ENCODE measurements at regions not wholly inside any gene's neighbourhood (a gene's known extent, or its start where the extent isn't known, plus 50 kb on each side); places are given as distances from the start of the nearest gene placed in this dataset.

- no peak for DNase-seq
Measured at GRCh38 chr5:112630246-112631009, 107.3 kb upstream of the APC start.

- DNase-seq = no peak
Measured at GRCh38 chr5:112634166-112634565, 103.5 kb upstream of the APC start.

- DNase-seq = no peak
Measured at GRCh38 chr5:112634796-112635195, 102.9 kb upstream of the APC start.

GRCh38 chr5:112635276-112635675, 102.4 kb upstream of the APC start:
- no peak for DNase-seq

- DNase-seq = no peak
Measured at GRCh38 chr5:112635771-112636731, 101.6 kb upstream of the APC start.

GRCh38 chr5:112636751-112637150, 100.9 kb upstream of the APC start:
- peak; percentile 53 for DNase-seq

GRCh38 chr5:112637343-112637742, 100.3 kb upstream of the APC start:
- DNase-seq = no peak

GRCh38 chr5:112640546-112640945, 97.1 kb upstream of the APC start:
- no peak for DNase-seq

GRCh38 chr5:112641515-112642110, 96.1 kb upstream of the APC start:
- DNase-seq = no peak

GRCh38 chr5:112642885-112643284, 94.8 kb upstream of the APC start:
- DNase-seq = no peak

GRCh38 chr5:112643339-112643971, 94.2 kb upstream of the APC start:
- no peak for DNase-seq

GRCh38 chr5:112646139-112646936, 91.3 kb upstream of the APC start:
- no peak for DNase-seq

- no peak for DNase-seq
Measured at GRCh38 chr5:112647428-112647827, 90.3 kb upstream of the APC start.

- DNase-seq = no peak
Measured at GRCh38 chr5:112648264-112648663, 89.4 kb upstream of the APC start.

GRCh38 chr5:112649882-112650281, 87.8 kb upstream of the APC start:
- DNase-seq = no peak

GRCh38 chr5:112653638-112654205, 84.0 kb upstream of the APC start:
- DNase-seq = no peak

GRCh38 chr5:112655513-112655912, 82.2 kb upstream of the APC start:
- DNase-seq = no peak

GRCh38 chr5:112656451-112656850, 81.2 kb upstream of the APC start:
- no peak for DNase-seq

GRCh38 chr5:112657804-112658203, 79.9 kb upstream of the APC start:
- DNase-seq = no peak

GRCh38 chr5:112660359-112660758, 77.3 kb upstream of the APC start:
- DNase-seq = no peak

- DNase-seq = no peak
Measured at GRCh38 chr5:112663146-112663545, 74.5 kb upstream of the APC start.

GRCh38 chr5:112668016-112668415, 69.7 kb upstream of the APC start:
- DNase-seq = no peak
